HUDEP-2 (cell line): ENCODE measurements at regions not wholly inside any gene's neighbourhood (a gene's known extent, or its start where the extent isn't known, plus 50 kb on each side); places are given as distances from the start of the nearest gene placed in this dataset.
A peak's percentile ranks its signal among the peaks of the same experiment; 100 is the strongest.

ENCODE experiments used
- DNase-seq, 76 experiments: peaks; one replicate each; lab custom pipeline; 2025; ENCODE audit not compliant: unreplicated experiment in 76 of 76; lab: John Stamatoyannopoulos, UW

- DNase-seq = no peak
These were observed 262.6 kb downstream of the BUD13 start for GRCh38 chr11:116510166-116510565.

DNA sequence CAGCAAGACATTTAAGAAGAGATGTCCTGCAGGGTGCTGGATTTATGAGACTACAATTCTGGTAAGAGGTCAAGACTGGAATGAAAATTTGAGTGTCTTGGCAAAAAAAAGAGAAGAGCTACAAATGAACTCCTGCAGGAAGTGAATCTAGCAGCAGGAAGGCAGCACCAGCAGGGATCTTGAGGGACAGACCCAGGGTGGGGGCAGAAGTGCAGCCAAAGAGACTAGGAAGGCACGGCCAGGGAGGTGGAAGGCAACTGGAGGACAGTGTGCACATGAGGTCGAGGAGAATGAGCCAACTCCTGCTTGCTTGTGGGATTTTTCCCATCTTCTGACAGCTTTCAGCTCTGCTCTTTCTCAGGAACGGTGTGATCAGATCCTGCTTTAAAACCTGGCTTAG is 263.2 kb downstream of the BUD13 start:
- no peak for DNase-seq

DNA sequence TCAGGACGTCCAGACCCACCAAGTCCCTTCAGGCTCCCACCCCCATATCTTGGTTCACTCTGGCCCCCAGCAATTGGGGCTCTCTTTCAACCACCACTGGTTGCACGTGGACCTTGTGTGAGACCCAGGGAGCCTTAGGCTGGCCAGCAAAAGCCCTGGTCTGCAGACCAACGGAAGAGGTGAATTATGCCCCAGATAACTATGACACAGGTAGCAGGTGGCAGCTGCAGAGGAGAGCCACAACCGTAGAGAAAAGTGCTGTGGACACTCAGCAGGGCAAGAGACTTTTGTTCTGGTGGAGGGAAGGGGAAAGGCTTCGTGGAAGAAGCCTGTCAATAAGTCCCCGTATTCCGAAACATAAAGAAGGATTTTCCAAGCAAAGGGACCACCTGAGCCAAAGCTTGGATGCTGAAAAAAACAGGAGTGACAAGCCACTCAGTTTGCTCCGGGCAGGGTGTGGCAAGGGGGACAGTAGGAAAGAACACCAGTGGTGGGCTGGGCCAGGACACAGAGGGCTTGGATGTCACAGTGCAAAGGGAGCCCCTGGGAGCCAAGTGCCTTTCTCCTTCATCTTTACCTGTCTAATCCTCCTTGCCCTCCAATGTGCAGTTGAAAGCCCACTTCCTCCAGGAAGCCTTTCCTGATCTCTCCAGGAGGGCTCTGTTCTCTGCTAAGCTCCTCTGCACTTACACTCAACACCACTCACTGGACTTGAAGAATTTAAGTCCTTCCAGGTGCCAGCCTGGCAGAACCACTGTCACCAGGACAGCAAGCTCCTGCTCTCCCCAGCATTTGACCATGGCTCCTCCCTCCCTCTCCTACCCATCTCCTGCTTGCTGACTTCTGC is 264.7 kb downstream of the BUD13 start:
- no peak for DNase-seq

DNA sequence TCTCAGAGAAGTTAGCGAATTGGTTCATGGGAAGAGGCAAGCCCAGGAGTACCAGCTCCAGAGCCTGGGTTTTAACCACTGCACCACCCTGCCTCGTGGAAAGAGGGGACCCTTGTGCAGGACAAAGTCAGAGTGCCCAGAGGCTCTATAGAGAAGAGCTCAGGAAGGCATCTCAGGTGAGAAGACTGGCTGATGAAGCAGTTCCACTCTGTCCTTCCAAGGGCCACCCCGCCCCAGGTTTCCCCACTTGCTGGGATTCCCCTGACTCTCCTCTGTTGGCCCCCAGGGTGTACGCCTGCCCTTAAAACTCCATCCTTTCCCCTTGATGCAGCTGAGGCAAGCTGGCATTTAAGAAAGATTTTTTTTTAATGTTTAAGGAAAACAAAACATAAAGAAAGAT is 265.8 kb downstream of the BUD13 start:
- DNase-seq = no peak

DNA sequence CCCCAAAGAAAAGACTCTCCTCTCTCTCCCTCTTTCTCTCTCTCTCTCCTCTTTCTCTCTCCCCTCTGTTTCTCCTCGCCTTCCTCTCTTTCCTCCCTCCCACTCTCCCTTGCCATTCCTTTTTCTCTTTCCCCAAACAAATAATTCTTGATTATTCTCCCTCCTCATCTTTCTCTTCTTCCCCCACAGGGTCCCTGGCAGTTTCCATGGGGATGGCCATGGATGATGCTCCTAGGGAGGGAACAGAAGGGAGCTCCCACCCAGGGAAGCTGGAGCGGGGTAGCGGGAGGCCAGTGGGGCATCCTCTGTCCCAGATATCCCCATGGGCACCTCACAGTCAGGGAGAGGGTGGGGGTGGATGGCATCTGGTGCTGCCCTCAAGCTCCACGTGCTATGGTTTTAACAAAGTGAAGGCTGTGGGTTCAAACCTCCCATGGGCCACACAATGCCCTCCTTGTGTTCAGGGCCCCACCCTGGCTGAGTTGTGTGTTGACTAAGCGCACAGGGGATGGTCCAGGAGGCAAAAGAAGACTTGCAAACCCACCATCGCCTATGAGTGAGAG is 266.4 kb downstream of the BUD13 start:
- DNase-seq = no peak

- DNase-seq = no peak
These were observed 267.2 kb downstream of the BUD13 start for GRCh38 chr11:116505298-116506262.

- DNase-seq = no peak
These were observed 268.1 kb downstream of the BUD13 start for GRCh38 chr11:116504541-116505297.

DNA sequence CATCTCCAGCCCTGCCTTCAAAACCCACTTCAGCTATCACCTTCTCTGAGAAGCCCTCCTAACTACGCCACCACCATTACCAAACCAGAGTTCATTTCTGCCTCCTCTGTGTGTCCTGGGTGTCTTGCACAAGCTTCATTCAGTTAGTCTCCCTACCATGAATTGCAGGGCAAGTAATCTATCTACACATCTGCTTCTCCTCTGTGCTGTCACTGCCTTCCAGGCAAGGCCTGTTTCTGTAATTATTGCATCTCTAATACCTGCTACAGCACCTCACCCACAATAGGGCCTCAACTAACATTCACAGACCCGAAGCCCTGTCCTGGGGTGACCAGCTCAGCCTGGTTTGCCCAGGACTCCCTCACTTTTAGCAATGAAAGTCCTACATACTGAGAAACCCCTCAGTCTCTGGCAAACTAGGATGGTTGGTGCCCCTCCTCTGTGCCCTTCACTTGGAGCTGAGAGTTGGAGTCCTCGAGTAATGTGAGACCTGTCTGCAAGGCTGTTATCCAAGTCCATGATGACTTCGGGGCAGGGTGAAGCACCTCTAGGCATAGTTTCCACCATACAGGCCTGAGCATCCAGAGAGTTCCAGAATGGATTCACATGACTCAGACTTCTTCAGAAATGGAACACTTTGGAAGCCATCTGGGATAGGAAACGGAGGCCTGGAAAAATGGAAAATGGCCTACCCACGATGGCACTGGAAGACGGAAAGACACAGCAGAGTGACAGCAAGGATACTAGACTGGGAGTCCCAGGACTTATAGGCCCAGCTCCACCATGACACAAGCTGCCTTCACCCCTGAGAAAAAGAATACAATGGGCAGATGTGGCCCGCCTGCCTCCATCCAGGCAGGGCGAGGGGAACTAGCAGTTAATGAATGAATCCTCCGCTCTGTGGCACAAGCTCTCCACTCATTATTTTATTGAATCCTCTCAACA is 269.3 kb downstream of the BUD13 start:
- no peak for DNase-seq

GRCh38 chr11:116502641-116503061 is 270.1 kb downstream of the BUD13 start:
- no peak for DNase-seq

DNA sequence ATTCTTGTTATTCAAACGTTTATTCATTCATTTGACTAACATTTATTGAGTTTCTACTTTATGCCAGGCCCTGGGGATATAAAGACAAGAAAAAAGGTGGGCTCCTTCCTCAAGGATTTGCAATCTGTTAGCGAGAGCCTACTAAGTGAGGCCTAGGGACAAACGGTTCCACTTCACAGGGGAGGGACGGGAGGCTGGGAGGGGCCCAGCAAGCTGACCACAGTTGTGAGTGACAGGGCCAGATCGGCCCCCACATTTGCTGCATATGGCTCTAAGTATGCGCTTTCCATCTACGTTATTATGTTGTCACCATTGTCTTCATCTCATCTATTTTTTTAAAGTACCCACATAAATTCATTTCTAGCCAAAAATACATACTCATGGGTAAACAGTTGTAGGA is 271.1 kb downstream of the BUD13 start:
- DNase-seq = no peak

GRCh38 chr11:116500947-116501602 is 271.7 kb downstream of the BUD13 start:
- no peak for DNase-seq

DNA sequence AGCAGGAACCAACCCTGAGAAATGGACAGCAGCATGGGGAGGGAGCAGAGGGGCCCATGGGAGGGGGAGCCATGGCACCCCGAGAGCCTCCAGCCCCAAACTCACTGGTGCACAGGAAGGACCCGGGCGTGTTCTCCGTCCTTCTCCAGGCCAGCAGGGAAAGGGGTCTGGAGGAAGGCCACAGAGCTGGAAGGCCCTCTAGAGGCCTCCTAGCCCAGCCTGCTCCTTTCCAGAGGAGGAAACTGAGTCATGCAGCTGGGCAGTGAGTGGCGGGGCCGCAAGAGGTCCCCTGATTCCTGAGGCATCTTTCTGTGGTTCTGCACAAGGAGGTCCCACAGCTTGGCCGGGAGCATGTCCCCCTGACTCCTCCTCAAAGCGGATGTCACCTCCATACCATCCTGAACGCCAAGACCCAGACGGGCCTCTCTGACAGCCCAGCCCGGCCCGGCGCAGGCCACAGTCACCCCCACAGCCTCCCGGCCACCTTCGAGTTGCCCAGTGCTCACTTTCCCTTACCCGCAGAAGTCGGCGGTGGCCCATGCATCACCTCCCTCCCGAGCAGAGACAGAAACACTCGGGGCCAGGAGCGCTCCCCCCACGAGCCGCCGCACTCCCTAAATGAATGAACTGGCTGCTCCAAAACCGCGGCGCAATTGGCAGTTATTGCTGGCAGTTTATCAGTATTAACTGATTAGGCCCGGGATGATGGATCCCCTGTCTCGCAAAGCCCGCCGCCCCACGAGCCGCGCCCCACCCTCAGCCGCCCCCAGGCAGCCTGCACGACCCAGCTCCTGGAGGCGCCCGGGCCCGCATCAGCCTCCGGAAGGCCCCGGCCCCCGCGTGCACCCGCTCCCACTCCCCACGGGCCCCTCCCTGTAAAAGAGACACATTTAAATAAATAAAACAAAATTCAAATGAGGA is 272.5 kb downstream of the BUD13 start:
- no peak for DNase-seq

- DNase-seq = peak in 64 of 76 experiments; percentile 3 to 81 (median 50)
These were observed 273.3 kb downstream of the BUD13 start for GRCh38 chr11:116499396-116500003.

GRCh38 chr11:116498161-116498560 is 274.6 kb downstream of the BUD13 start:
- no peak for DNase-seq

DNA sequence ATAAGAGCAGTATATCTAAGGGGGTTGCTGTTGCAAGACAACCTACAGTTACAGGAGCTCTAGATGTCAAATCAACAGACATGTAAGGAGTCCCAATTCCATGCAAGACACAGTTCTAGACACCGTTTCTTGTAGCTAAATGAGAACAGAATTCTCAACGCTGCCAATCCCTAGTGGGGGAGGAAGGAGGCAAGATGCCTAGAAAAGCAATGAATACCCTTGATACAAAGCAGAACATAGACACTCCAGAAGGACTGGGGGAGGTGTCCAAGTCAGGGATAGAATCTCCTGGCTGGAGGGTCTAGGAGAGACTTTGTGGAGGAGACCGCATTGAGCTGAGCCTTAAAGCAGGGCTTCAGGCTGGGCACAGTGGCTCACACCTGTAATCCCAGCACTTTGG is 280.2 kb downstream of the BUD13 start:
- no peak for DNase-seq

DNA sequence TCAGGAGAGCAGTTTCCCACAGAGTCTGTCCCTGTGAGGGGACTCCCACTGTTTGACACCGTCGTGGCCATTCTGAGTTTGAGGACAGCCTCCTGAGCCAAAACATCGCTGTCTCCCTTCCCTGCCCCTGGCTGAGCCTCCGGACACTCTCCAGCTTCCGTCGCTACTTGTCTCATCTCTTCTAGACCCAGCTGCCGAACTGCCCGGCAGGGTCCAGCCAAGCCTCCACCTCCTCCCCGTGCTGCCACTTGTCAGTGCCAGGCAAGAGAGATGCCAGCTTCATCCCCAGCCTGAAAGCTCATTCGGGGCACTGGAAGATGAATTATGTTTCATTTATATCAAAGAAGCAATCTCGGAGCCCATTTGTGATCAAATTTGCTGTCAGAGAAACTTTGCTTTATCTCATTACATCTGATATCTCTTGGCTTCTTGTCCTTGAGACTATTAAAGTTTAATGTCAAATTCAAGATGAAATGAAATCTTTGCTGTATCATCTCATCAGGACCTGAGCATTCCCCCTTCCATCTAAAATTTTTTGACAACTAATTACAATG is 283.9 kb downstream of the BUD13 start:
- no peak for DNase-seq

GRCh38 chr11:116485425-116485824 is 287.4 kb downstream of the BUD13 start:
- no peak for DNase-seq
